Motor neuron (in vitro differentiated cells): ENCODE measurements at regions not wholly inside any gene's neighbourhood (a gene's known extent, or its start where the extent isn't known, plus 50 kb on each side); places are given as distances from the start of the nearest gene placed in this dataset.

Experiments
- ATAC-seq, 8 experiments: fragments of 200-7000 bp; cut with Tn5 transposase; replicated peaks in 6 of 8; 2 replicates each; pipeline ENCODE4 v1.8.0; 2021; ENCODE audit warnings: mild to moderate bottlenecking in 8 of 8, moderate library complexity in 8 of 8
- H3K27ac ChIP-seq, 2 donors: fragments of 250-450 bp; sonication (Bioruptor Pico); 2 replicates each; pipeline ENCODE4 v1.9.0; 2021; ENCODE audit warnings: antibody characterized with exemption in 2 of 2, mild to moderate bottlenecking in 2 of 2, moderate library complexity in 1 of 2
- H3K4me1 ChIP-seq, 2 donors: fragments of 250-450 bp; sonication (Bioruptor Pico); replicated peaks in 1 of 2; 2 replicates each; pipeline ENCODE4 v1.6.1; 2021; ENCODE audit warnings: antibody characterized with exemption in 2 of 2, mild to moderate bottlenecking in 2 of 2, moderate library complexity in 1 of 2
- H3K4me3 ChIP-seq, 5 donors: fragments of 250-450 bp; sonication (Bioruptor Pico); 2 replicates each; pipeline ENCODE4 v1.9.0; 2021; ENCODE audit warnings: antibody characterized with exemption in 5 of 5, mild to moderate bottlenecking in 5 of 5, moderate library complexity in 4 of 5
- WGBS, 10 experiments: fragments of 450-650 bp; shearing (Covaris generic); methylation state at CpG; one replicate each; pipeline ENCODE4 v1.0.0; 2022; 5-methylcytosine and 5-hydroxymethylcytosine counted together
- in situ Hi-C, 9 experiments: fragments of 400-800 bp; cut with MboI; loops; one replicate each; pipeline ENCODE4 v1.15.0; 2021; ENCODE audit warnings: low sequenced_read_pairs in 9 of 9, low pct_unique_long_range_greater_than_20kb in 2 of 9; ENCODE audit not compliant: unreplicated experiment in 9 of 9

- Histone ChIP-seq H3K4me1 (peaks cover 0 to 4% of the 10 kb centered on the region in 2 donors), H3K27ac (no peak overlapping the region), H3K4me3 (no peak overlapping the region)
- no peak for ATAC-seq
- 67 to 100% (median 100%) methylated on average over 1 to 4 of the region's 4 CpGs; no CpG with 5 or more reads in 1 of the 10 experiments for WGBS, 10 experiments
- in situ Hi-C loops, result loop anchor here in 4 of 9 experiments (10.0 to 25.0 kb wide), 4 partner anchors 334 to 791 kb away; no protein-coding TSS in a partner anchor
These were observed 130.9 kb downstream of the SLC16A9 start for GRCh38 chr10:59578741-59579140.

- ATAC-seq, result no peak
- 40 to 100% (median 79%) methylated on average over 1 to 2 of the region's 2 CpGs; no CpG with 5 or more reads in 5 of the 10 experiments for WGBS, 10 experiments
- no peak overlapping the region for H3K27ac ChIP-seq
- peaks cover 0 to 4% of the 10 kb centered on the region in 2 donors for H3K4me1 ChIP-seq
- in situ Hi-C loops, result loop anchor here in 4 of 9 experiments (10.0 to 25.0 kb wide), 4 partner anchors 333 to 791 kb away; no protein-coding TSS in a partner anchor
- no peak overlapping the region for H3K4me3 ChIP-seq
These were observed 131.7 kb downstream of the SLC16A9 start for GRCh38 chr10:59577984-59578383.

GRCh38 chr10:59575269-59575668 lies 134.4 kb downstream of the SLC16A9 start:
- no peaks in the 10 kb centered on the region for H3K4me1 ChIP-seq
- H3K4me3 ChIP-seq, result no peak overlapping the region
- in situ Hi-C loops, result loop anchor here in 4 of 9 experiments (10.0 to 25.0 kb wide), 4 partner anchors 330 to 788 kb away; no protein-coding TSS in a partner anchor
- H3K27ac ChIP-seq, result no peak overlapping the region
- ATAC-seq, result no peak

GRCh38 chr10:59563531-59563930 lies 146.1 kb downstream of the SLC16A9 start:
- in situ Hi-C loops, result no loop called here

GRCh38 chr10:59562126-59562525 lies 147.5 kb downstream of the SLC16A9 start:
- Histone ChIP-seq H3K4me3 (no peak overlapping the region), H3K27ac (no peak overlapping the region), H3K4me1 (peaks cover 11 to 15% of the 10 kb centered on the region in 2 donors)
- 0 to 67% (median 21%) methylated on average over 1 to 3 of the region's 3 CpGs; no CpG with 5 or more reads in 2 of the 10 experiments for WGBS, 10 experiments
- in situ Hi-C loops, result no loop called here
- no peak for ATAC-seq

More at GRCh38 chr10:59563531-59563930, 146.1 kb downstream of the SLC16A9 start:
- Histone ChIP-seq H3K4me1 (peaks cover 0 to 1% of the 10 kb centered on the region in 2 donors), H3K4me3 (no peak overlapping the region), H3K27ac (no peak overlapping the region)
- 0 to 100% (median 83%) methylated on average over 1 of the region's 1 CpG; no CpG with 5 or more reads in 4 of the 10 experiments for WGBS, 10 experiments
- no peak for ATAC-seq

GRCh38 chr10:59561477-59562121 lies 148.1 kb downstream of the SLC16A9 start:
- Histone ChIP-seq H3K27ac (no peak overlapping the region), H3K4me1 (peaks cover 13 to 20% of the 10 kb centered on the region in 2 donors), H3K4me3 (no peak overlapping the region)
- WGBS, 10 experiments, result 0 to 90% (median 83%) methylated on average over 1 to 3 of the region's 3 CpGs; no CpG with 5 or more reads in 3 of the 10 experiments
- in situ Hi-C loops, result no loop called here
- ATAC-seq, result no peak

GRCh38 chr10:59560990-59561389 lies 148.7 kb downstream of the SLC16A9 start:
- Histone ChIP-seq H3K4me1 (peaks cover 13 to 25% of the 10 kb centered on the region in 2 donors), H3K4me3 (no peak overlapping the region), H3K27ac (no peak overlapping the region)
- in situ Hi-C loops, result no loop called here
- 83 to 100% (median 96%) methylated on average over 1 to 2 of the region's 2 CpGs; no CpG with 5 or more reads in 1 of the 10 experiments for whole genome bisulfite sequencing, 10 experiments
- no peak for ATAC-seq

GRCh38 chr10:59560161-59560560 lies 149.5 kb downstream of the SLC16A9 start:
- no peak overlapping the region for H3K4me3 ChIP-seq
- ATAC-seq, result no peak
- H3K27ac ChIP-seq, result no peak overlapping the region
- 44 to 93% (median 79%) methylated on average over 1 to 2 of the region's 2 CpGs; no CpG with 5 or more reads in 4 of the 10 experiments for WGBS, 10 experiments
- in situ Hi-C loops, result no loop called here
- peaks cover 13 to 25% of the 10 kb centered on the region in 2 donors for H3K4me1 ChIP-seq

GRCh38 chr10:59558066-59558465 lies 151.6 kb downstream of the SLC16A9 start:
- no peak for ATAC-seq
- H3K27ac ChIP-seq, result no peak overlapping the region
- WGBS, 10 experiments, result 60 to 100% (median 89%) methylated on average over 1 to 4 of the region's 4 CpGs
- no peak overlapping the region for H3K4me3 ChIP-seq
- peaks cover 30 to 44% of the 10 kb centered on the region in 2 donors for H3K4me1 ChIP-seq
- in situ Hi-C loops, result no loop called here

- in situ Hi-C loops, result no loop called here
- H3K4me1 ChIP-seq, result peaks cover 30 to 44% of the 10 kb centered on the region in 2 donors
- ATAC-seq, result peak in 1 of 8 experiments; percentile 15
- WGBS, 10 experiments, result 8 to 65% (median 44%) methylated on average over 1 to 3 of the region's 3 CpGs
- no peak overlapping the region for H3K4me3 ChIP-seq
- no peak overlapping the region for H3K27ac ChIP-seq
These were observed 152.0 kb downstream of the SLC16A9 start for GRCh38 chr10:59557642-59558041.

GRCh38 chr10:59557052-59557451 lies 152.6 kb downstream of the SLC16A9 start:
- ATAC-seq, result peak in 5 of 8 experiments; percentile 36 to 63 (median 44)
- in situ Hi-C loops, result no loop called here
- WGBS, 10 experiments, result 0 to 60% (median 6%) methylated on average over 1 of the region's 1 CpG; no CpG with 5 or more reads in 4 of the 10 experiments
- H3K4me3 ChIP-seq, result no peak overlapping the region
- H3K4me1 ChIP-seq, result peaks cover 30 to 44% of the 10 kb centered on the region in 2 donors
- H3K27ac ChIP-seq, result no peak overlapping the region

GRCh38 chr10:59553162-59553900 lies 156.3 kb downstream of the SLC16A9 start:
- WGBS, 10 experiments, result 20 to 100% (median 67%) methylated on average over 2 to 7 of the region's 7 CpGs; no CpG with 5 or more reads in 2 of the 10 experiments
- Histone ChIP-seq H3K27ac (no peak overlapping the region), H3K4me3 (no peak overlapping the region), H3K4me1 (peaks cover 30 to 41% of the 10 kb centered on the region in 2 donors)
- peak in 7 of 8 experiments; percentile 20 to 78 (median 55) for ATAC-seq
- in situ Hi-C loops, result no loop called here

- 57 to 96% (median 78%) methylated on average over 1 to 4 of the region's 4 CpGs; no CpG with 5 or more reads in 2 of the 10 experiments for WGBS, 10 experiments
- Histone ChIP-seq H3K4me1 (peaks cover 18 to 19% of the 10 kb centered on the region in 2 donors), H3K27ac (no peak overlapping the region), H3K4me3 (no peak overlapping the region)
- in situ Hi-C loops, result no loop called here
- no peak for ATAC-seq
These were observed 159.6 kb downstream of the SLC16A9 start for GRCh38 chr10:59550061-59550460.
